ENCODE measurements at regions not wholly inside any gene's neighbourhood (a gene's known extent, or its start where the extent isn't known, plus 50 kb on each side); places are given as distances from the start of the nearest gene placed in this dataset.

GRCh38 chr9:90953805-90954204 lies 152.2 kb downstream of the SYK start:
- TF ChIP-seq CTCF (conservative IDR thresholded peaks at IDR 0.05; ENCODE audit: low read depth, low read length) (no peak), EZH2 (IDR thresholded peaks at IDR 0.05; ENCODE audit: low read length, unreplicated experiment) (no peak), EZH2phosphoT487 (IDR thresholded peaks at IDR 0.05; ENCODE audit: borderline replicate concordance, low read length) (no peak)

Measured in PC-3 (cell line).